NCI-H1930 (cell line): ENCODE measurements at regions not wholly inside any gene's neighbourhood (a gene's known extent, or its start where the extent isn't known, plus 50 kb on each side); places are given as distances from the start of the nearest gene placed in this dataset.
"Not testable (repeated sequence)": the region's sequence is repeated elsewhere in the genome, so short reads cannot be mapped to it uniquely, and the experiment has no call there.

ENCODE experiments used
- DNase-seq, 2 experiments: peaks; one replicate each; lab custom pipeline; 2025; lab: John Stamatoyannopoulos, UW

DNA sequence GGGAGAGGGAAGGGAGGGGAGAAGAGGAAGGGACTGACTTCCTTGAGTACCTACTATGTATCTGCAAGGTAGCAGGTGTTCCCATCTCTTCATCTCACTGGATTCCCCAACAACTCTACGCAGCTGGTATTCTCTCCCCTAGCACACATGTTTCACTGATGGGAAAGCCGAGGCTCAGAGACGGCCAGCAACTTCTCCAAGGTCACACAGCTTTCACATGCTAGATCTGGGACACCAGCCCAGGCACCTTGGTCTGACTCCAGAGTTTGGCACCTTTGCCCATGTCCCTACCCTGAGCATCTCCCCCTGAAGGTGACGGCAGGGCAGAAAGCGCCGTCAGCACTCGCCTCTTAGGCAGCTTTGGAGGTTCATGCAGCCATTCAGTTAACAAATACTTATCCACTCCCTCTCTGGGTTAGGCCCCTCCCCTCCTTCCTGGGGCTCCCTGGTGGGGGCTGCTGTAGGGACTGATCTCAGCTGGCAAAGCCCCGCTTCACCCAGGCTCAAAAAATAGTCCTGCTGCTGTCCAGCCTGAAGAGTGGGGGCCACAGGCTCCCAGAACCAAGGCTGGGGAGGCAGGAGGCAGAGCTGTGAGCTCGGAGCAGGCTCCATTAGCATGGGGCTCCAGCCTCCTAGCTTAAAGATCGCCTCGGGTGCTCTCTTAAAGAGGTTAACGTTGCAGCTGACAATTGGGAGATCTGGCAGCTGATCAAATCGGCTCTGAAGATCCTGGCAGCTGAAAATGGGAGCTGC lies 79.4 kb downstream of the IGLL1 start:
- no peak for DNase-seq

DNA sequence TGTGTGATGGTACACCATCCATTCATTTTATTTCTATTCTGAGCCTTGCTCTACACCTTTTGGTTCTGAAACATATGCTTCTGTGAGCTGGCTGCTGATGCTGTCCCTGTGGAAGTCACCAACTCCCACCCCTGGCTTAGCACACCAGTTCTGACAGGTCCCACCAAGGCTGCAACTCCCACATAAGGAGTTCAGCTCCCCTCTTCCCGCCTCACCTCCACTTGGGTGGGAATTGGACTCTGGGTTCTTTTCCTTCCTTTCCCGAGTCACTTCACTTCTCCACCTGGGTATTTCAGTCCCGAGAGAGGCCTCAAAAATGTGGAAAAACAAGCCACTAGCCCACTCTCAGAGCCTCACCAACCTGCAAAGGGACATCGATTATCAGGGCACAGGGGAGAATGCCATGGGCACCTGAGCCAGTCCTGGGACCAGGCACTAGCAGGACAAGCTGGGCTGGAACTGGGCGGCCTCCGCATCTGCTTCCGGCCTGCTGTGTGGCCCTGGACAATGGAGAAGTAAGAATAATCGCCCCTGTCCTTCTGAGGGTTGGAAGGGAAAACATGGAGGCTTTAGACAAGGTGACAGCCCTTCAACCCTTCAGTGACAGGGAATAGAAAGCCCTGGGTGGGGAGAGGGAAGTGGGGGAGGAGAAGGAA lies 80.1 kb downstream of the IGLL1 start:
- DNase-seq, result no peak

DNA sequence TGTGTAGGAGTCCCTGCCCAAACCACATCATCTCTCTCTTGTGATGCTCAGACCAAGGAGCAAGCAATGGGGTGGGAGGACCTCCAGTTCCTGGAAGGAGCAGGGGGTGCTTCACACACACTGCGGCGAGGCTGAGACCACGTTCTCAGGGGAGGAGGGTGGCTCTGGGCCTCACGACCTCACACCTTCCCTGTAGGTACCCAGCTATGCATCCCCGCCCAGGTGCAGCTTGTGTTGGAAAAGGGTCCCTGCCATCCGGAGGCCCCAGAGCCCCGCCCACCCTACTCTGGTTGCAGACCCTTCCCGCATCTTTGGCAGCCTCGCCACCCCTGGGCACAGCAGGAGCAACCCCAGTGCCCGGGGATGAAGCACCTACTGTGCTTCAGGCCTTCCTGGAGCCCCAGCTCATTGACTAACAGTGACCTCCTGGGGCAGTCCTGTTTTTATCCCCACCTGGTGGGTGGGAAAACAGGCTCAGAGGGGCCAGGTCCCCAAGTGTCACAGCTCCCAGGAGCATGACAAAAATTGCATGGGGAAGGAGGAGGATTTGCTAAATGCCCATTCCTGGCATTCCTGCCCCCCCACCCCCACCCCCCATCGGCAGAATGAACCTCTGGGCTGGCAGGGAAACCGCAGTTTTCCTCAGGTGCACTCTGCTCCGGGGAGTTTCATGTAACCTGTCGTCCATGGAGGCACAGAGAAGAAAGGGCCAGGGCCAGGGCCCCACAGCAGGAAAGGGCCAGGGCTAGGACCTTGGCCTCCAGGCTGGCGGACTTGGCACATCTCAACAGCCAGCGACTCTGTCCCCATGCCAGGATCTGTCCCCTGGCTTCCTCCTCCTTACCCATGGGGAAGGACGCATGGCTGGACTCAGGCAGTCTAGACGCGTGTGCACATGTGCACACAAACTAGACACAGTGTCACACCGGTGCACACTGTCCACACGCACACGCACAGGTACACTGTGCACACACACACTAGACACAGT lies 81.0 kb downstream of the IGLL1 start:
- no peak for DNase-seq

DNA sequence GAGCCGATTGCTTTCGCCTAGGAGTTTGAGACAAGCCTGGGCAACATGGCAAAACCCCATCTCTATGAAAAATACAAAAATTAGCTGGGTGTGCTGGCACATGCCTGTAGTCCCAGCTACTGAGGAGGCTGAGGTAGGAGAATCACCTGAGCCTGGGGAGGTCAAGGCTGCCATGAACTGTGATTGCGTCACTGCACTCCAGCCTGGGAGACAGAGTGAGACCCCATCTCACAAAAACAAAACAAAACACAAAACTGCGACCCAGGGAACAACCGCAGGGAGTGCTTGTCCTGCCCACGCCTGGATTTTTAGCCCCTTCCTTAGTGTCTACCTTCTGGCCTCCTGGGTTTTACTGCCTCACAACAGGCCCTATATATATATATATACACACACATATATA lies 82.2 kb downstream of the IGLL1 start:
- not testable (repeated sequence) for DNase-seq

DNA sequence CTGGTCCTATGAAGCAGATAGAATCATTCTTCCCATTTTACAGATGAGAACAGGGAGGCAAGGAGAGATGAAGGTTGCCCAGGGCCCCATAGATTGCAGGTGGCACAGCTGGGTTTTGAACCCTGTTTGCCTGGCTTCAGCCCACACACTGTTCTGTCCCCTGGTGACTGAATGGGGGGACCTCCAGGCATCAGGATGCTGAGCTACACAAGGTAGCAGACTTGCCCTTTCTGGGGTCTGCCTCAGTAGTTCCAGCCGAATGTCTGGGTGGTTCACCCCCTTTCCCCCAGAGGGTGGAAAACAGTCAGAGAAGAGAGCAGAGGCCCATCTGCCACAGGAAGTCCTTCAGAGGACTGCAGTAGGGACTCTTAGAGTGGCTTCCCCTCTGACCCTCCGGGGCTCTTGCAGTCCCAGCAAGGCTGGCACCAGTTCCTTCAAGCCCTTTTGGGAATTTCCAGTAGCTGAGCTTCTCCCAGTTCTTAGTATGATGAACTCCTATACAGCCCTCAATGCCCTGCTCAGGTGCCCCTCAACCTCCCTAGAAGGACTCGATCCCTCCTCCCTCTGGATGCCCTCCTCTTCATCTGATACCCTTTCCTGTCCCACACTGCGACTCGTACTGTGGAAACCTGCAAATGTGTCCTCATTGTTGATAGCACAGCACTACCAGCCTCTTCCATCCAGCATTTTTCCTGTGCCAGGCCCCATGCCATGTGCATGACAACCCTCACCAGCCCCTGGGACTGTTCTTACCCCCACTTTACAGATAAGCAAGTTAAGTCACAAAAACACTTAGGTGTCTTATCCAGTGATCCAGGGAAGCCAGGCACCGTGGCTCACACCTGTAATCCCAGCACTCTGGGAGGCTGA lies 82.8 kb downstream of the IGLL1 start:
- DNase-seq, result no peak

DNA sequence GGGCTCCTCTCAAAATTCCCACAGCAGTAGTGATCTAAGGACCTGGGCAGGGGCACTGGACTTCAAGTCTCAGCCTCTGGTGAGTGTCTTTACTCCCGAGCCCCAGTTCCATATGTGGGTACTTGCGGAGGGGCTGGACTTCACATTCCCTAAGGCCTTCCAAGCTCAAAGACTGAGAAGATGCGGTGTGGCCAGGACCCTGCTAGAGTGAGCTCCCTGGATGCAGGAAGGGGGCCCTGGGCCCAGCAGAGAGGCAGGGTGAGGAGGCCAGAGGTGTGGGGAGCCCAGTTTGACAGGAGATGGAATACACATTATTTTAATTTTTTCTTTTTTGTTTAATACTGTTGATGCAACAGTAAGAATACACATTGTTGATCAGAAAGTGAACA lies 83.7 kb downstream of the IGLL1 start:
- DNase-seq, result no peak

DNA sequence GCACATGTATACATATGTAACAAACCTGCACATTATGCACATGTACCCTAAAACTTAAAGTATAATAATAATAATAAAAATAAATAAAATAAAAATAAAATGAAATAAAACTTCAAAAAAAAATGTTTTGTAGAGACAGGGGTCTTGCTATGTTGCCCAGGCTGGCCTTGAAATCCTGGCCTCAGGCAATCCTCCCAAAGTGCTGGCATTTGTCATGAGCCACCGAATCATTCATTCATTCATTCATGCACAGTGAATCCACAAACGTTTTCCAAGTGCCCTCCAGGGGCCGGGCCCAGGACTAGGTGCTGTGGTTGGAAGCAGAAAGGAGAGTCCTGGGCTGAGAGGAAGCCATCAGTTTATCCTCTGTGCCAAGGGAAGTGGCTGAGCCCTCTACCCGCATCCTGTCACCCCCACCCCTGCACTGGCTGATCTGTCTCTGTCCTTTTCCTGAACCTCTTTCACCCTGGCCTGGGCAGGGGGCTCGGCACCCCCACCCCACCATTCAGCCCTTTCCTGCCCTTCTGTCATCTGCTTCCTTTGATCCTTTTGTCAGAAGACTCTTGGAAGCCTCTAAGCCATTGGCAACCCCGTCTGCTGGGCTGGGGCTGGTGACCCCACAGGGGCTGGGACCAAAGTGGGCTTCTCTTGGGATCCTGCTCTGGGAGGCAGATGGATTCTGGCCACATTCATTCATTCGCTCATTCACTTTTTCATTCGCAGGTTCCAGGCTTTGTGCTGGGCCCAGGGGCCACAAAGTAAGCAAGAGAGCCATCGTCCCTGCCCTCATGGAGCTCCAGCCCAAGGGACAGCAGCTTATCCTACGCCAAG lies 84.3 kb downstream of the IGLL1 start:
- no peak for DNase-seq

DNA sequence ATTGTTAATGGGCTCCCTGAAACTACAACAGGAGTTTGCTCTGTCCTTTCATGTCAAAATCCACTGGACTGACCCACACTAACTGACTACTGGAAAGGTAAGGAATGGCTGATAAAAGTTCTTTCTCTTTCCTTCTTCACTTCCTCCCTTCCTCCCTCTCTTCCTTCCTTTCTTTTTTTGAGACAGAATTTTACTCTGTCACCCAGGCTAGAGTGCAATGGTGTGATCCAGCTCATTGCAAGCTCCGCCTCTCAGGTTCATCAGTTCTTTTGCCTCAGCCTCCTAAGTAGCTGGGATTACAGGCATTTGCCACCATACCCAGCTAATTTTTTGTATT lies 85.2 kb downstream of the IGLL1 start:
- no peak for DNase-seq

DNA sequence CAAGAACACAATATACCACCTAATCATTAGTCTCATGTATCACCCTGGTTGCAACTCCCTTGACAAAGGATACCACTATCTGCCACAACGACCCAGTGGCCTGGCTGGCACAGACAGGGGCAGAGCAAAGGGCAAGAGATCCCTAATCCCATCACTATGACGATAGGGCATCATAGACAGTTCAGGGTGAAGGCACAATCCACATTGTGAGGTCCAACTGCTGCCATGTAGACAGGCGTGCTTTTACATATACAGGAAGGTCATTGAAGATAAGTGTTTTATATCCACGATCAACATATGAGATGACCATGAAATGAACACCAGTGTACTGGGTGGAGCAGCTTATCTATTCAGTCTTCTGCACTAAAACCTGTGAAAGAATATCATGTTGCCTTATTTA lies 94.6 kb downstream of the IGLL1 start:
- DNase-seq, result no peak

DNA sequence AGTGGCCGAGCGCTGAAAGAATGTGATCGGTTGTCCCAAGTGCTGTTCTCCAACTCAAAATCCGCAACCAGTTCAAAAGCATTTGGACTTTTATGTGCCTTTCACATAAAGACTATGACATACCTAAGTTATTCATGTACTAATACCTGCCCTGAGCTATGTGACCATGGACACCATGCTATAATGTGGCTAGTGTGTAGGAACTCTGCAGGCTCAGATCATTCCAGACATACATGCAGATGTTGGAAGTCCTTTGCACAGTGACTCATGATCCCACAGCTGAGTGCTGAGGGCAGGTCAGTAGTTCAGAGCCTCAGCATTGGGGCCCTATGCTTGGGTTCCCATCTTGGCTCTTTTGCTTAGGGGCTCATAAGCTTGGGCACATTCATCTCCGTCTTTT lies 95.4 kb downstream of the IGLL1 start:
- DNase-seq, result no peak

DNA sequence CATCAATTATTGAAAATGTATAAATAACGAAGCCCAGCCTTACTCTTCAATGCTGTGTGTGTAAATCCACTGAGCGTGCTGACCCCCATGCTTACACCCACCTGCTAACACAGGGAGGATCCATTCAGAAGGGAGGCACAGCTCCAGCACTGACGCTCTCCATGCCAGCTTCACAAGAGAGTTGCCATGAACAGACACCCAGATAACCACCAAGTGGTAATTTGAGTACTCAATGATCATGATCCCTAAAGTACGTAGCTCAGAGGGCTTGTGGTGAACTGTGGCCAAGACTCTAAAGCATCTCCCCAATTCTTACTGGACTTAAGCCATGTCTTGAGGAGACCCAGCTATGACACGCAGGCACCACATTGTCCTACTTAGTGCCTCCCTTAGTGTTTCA lies 98.7 kb downstream of the IGLL1 start:
- no peak for DNase-seq

DNA sequence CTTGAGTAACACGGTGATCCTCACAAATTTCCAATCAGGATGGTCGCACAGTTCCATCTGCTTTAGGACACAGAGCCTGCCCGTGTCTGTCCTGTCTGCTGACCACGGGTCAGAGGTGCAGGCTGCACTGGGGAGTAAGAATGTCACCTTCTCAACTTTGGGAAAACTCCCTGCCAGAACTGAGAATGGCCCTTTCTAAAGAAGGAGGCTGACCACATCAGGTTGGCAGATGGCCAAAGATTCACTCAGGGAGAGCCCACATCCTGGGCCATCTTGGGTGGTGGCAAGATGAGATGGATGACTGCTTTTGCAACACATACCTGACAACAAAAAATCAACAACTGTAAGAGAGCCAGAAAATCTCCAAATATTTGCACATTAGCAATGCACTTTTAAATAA lies 101.9 kb downstream of the IGLL1 start:
- DNase-seq, result no peak

DNA sequence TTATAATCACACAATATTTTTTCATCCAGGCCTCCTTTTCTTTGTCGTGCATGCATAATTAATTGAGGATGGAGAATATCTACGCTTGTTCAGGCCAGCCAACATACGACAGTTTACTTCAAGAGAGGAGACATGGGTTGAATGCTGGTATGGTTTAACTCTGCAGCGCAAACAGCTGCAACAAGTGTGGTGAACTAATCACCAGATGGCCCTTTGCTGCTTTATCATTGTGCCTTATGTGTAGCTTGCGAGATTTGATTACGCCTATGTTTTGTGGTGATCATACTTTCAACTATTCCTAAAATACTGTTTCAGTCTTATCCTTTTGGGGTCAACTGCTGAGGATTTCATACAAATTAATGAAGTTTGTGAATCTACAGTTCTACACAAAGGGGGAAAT lies 105.6 kb downstream of the IGLL1 start:
- not testable (repeated sequence) for DNase-seq

DNA sequence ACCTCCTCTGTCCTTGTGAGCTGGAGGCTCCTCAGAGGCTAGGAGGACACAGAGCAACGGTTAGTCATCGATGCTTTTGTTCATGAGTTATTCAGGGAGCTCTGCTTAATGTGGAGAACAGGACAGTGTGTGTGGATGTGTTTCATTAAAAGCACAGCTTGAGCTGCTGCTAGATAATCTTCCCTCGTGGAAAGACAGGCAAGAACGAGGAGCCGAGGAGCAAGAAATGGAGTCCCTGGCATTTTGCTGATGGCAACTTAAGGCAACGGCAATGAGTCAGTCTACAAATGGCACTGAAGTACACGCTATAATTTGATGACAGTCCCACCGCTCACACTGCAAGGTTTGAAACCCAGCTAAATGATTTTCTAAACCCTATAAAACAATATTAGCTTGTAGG lies 106.2 kb downstream of the IGLL1 start:
- DNase-seq, result no peak

DNA sequence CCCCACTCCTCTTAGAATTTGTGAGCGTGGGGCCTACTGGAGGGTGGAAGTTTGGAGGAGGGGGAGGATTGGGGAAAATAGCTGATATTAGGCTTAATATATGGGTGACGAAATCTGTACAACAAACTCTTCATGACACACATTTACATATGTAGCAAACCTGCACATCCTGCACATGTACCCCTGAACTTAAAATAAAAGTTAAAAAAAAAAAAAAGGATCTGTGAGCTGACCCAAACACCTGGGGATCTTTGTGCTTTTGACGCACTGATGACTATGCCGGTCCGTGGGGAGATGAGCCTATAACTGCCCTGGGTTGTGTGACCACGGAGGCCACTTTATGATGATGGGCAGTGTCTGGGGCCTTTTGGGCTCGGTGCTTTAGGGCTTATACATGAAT lies 107.7 kb downstream of the IGLL1 start:
- DNase-seq, result not testable (repeated sequence)

DNA sequence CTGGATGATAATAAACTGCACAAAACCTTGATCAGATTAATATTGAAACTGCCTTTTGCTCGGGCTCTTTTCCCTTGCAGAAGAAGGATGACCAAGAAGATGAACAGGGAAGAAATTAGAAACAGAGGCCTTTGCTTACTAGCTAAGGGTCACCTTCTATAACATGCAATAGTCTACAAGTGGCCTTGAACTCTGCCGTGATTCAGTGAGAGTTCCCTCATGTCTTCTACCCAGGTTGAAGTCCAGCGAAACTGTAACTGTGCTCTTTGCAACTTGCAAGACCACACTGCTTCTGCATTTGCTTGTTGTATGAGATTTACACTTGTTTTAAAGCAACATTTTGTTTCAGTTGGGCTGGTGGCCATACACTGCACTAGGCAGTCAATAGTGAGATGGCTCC lies 108.4 kb downstream of the IGLL1 start:
- DNase-seq, result no peak

DNA sequence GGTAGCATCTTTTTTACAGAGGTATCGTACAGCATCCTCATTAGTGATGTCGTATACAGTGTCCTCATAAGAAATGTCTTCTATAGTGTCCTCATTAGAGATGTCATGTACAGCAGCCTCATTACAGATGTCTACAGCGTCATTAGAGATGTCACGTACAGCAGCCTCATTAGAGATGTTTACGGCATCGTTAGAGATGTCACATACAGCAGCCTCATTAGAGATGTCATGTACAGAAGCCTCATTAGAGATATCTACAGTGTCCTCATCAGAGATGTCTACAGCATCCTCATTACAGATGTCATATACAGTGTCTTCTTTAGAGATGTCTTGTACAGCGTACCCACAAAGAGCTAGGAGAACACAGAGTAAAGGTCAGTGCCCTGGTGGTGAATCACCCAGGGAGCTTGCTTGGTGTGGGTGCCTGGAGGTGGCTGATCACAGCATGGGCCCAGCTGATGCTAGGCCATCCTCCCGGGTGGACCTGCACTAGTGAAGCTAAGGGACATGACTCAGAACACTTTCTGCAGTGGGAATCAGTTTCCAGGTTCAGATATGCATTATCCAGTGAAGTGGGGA lies 109.2 kb downstream of the IGLL1 start:
- peak in 1 of 2 experiments; percentile 53 for DNase-seq

DNA sequence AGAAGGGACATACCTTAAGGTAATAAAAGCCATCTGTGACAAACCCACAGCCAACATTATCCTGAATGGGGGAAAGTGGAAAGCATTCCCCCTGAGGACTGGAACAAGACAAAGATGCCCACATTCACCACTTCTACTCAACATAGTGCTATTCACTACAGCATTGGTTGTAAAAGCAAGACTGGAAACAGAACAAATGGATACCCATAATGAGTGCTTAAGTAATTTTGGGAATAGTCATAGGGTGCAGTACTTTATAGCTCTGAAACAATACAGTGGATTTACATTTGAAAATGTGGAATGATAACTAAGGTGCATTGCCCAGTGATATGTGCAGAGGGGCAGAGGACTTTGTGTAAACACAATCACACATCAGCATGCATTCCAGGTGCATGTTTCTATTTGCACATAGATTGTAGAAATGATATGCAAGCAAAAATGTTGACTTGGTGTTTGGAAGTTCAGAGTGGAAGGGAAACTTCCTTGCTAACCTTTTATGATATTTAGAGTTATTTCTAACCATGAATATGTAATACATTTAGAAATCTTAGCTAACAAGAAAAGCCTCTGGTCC lies 112.3 kb downstream of the IGLL1 start:
- DNase-seq, result peak; percentile 8 to 15

DNA sequence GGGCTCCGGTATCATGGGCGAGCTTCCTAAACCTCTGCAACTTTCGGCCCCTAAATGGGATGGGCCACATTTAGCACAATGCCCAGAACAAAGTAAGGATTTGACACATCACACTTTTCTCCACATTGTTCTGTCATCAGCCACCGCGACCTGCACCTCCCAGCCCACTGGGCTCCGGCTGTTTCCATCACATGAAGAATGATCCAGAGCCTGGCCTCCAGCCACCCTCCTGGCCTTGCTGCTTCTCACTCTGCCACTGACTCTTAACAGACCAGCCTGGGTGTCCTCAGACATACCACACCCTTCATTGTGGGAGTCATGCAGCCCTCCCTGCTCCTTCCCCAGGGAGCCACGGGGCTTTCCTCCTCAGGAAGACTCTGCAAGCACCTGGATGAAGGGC lies 113.7 kb downstream of the IGLL1 start:
- no peak for DNase-seq

DNA sequence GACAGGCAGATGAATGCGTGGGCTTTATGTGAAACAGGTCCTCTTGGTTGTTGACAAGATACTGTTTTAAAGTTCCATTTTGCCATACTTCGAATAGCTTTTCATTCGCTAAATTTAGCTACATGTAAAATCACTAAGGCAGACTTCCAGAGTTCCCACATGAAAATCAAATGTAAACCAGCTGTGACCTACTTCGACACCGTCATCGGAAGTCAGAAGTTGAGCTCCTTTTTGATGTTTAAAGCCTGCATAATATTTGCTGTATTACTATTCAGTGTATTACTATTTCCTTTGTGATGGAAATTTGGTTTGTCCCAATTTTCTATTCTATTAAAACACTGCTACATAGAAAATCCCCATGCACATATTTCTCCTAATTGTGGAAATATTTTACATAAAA lies 115.3 kb downstream of the IGLL1 start:
- not testable (repeated sequence) for DNase-seq
